GM18517 (cell line): ENCODE measurements at regions not wholly inside any gene's neighbourhood (a gene's known extent, or its start where the extent isn't known, plus 50 kb on each side); places are given as distances from the start of the nearest gene placed in this dataset.

Source experiments
- ATAC-seq: cut with Tn5 transposase; IDR thresholded peaks from one replicate; pipeline ENCODE4 v1.9.1; 2021; ENCODE audit warnings: mild to moderate bottlenecking, moderate library complexity; ENCODE audit not compliant: unreplicated experiment

DNA sequence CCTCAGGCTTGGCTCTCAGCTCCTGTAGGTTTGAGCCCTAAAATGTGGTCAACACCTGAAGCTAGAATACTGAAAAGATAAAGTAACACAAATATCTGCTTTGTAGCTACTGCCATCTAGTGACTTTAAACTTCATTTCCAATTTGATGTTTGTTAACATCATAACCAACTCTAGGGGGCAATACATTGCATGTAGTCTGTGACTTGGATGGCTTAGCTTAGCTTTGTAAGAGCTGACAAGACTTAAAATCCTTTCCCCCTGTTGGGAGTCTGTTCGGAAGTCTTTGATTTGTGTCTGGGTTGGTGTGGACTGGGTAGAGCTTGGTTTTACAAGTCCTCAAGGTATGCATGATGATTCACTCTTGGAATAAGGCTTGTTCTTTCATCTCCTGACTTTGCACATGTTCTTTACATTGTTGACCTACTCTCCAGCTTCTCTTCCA is 51.7 kb downstream of the SCN11A start:
- ATAC-seq = peak; percentile 84

DNA sequence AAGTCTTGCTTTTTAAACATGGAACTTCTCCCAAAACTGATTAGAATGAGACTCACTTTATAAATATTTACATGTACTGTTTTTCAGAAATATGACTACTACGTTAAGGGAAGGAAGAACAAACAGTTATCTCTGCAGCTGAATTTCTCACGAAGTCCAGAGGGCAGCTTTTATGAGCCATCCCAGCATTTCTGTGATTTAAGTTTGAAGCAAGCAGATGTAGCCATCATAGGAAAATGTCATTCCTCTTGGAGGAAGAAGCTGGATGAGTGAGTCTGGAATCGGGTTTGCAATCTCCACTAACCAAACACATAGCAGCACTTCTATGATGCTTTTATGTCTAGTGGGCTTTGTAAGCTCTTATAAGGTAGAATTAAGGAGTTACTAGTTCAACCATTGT is 53.7 kb downstream of the SCN11A start:
- no peak for ATAC-seq

DNA sequence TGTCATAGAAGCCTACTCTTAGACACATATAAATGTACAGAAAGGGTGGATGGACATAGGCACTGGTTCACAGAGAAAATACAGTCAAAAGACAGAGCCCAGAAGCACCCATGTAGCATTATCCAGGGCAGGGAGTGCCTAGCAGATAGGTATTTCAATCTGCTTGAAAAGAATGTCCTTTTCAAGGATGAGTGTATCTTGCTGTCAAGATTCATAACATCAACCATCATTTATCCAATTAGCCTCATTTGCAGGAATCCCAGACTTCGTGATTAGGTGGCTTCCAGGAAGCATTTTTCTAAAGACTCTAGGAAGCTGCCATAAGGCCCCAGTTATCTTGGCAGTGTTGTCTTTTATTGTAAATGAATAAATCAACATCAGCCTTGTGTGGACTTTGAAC is 55.6 kb downstream of the SCN11A start:
- ATAC-seq = no peak

DNA sequence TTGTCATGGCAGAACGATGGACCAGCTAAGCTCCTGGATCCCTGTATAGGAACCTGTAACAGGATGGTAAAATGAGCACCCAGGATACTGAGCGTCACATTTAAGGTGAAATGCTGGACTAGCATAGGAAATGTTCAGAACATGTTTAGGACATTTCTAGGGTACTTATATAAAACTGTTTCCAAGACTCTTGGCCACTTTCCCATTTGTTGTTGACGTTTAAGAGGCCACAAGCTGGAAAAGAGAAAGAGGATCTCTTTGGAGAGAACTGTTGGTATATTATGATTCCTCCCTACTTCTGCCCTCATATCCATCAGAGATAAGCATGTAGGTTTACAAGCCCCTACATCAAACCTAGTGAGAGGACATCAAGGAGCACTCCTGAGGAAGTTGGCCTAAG is 57.5 kb downstream of the SCN11A start:
- ATAC-seq = no peak

DNA sequence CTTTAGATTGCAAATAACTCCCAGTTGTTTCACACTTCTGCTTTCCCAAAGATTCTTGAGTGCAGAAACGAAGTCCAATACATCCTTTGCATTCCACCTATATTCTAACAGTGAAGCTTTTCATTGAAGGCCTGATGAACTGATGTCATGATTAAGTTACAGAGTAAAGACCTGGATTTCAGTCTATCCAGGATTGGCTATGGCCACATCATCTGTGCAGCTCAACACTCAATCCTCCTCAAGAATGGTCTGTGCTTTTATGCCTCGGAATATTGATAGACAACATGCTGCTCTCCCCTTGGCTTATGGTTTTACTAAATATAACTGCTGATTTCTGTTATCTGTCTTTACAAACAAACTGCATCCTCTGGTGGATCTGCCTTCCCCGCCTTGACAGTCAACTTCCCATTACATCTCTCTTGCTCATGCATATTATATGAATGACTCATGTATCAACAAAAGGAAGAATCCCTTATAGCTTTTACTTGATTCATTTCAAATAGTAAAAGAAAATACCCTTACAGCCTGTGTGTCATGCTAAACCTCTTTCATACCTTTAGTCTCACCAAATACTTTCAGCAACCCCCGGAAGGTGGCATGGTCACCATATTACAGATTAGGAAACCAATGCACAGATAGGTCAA is 59.5 kb downstream of the SCN11A start:
- ATAC-seq = no peak

DNA sequence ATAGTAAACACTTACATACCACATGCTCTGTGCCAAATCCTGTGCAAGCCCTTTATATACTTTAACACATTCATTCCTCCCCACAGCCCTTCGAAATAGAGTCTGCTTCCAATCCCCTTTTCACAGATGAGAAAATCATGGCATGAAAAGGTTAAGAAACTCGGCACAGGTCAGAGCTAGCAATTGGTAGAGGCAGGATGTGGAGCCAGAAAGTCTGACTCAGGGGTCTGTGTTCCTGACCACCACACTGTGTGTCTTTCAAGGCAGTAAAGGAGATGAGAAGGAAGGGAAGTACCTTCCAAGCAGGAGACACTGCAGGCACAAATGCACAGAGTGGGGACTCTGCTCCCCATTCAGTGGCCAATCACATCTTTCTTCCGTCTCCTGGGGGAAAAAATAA is 61.1 kb downstream of the SCN11A start:
- ATAC-seq = no peak

DNA sequence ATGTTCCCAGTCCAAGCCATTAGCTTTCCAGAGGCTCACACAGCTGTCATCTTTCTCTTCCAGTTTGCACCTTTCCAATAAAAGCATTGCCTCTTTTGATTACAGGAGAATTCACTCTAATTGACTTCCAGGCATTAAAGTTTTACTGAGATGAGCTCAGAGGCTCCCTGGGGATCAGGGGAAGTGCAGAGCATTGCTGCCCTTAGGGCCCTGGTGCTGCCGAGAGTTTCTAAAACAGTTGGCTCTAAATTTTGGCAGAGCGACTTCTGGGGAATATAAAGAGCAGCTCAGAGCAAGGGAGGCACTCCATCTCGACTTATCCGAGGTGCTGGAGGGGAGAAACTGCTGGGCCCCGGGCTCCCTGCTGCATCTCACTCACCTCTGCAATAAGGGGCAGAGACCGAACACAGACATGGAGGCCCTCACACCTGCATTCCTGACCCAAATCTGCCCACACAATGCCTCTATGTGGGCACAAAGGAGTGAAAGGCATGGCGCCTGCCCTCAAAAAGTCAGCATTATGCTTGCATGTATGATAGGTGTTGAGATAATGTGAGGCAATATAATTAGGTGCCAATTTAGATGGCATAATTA is 61.7 kb downstream of the SCN11A start:
- ATAC-seq = no peak

DNA sequence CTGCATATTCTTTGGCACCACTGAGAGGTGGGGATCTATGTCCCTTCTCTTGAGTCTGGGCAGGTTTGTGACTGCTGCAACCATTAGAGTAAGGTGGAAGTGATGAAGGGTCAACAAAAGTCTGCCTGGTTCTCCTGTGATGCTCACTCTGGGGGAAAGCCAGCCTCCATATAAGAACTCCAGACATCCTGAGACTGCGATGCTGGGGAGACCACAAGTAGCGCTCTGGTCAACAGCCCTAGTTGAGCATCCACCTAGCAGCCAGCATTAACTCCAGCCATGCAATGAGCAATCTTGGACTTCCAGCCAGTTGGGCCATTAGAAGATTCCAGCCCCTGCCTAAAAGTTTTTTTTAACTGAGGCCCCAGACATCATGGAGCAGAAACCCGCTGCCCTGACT is 62.8 kb downstream of the SCN11A start:
- no peak for ATAC-seq

DNA sequence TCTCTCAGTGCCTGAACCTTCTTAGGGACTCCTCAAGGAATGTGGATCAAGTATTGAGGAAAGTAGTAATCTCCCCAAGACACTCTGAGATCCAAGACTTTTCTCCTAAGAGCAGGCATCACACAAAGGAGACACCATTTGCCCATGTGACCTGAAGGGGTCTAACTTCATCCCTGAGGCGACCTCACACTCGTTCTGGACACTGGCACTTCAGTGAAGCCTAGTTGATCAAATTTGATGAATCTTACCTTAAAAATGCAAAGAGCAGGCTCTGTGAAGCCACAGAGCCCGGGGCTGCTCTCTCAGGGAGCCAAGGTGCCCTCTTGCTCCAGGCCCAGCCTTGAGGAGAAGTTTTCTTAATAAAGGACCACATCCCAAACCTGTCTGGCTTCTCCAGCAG is 64.3 kb downstream of the SCN11A start:
- ATAC-seq = no peak

DNA sequence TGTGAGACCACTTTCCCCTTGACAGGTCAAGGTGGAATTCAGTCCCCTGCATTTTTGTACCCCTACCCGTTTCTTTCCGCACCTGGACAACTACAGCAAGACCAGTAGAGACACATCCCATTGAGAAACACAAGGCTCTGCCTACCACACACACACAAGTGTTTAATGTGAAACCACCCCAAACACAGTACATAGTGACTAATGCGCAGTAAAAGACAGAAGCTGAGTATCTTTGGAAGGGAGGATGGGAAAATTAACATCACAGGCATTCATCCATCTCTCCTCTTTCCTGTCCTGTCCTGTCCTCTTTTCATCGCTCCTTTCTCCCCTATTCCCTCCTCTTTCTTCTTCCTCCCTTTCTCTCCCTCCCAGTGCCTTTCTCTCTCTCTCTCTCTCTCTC is 64.8 kb downstream of the SCN11A start:
- ATAC-seq = no peak

DNA sequence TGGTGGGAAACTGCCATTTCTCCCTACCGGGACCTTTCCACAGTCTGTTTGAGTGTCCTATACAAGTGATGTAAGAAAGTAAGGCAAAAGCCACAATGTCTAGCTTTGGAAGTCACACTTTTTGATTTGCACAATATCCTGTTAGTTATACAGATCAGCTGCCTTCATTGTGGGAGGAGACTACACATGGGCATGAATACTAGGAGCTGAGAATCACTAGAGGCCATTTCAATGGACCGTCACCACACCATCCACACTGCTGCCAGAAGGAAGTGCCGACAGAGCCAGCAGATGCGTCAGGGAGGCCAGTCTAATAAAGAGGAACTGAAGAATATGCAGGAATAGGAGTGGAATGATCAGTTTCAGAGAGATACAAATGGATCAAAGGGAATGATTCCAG is 65.8 kb downstream of the SCN11A start:
- no peak for ATAC-seq

DNA sequence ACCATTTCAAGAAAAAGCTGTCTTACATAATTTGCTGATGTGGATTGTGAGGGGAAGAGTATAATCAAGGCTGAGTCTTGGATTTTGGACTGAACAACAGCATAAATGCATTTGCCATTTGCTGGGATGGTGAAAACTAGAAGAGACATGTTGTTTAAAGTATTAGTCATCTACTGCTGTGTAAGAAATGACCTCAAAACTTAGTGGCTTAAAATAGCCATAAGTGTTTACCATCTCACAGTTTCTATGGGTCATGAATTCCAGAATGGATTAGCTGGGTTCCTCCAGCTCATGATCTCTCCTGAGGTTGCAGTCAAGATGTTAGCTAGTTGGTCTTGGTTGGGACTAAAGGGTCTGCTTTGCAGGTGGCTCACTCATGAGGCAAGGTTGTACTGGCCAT is 66.2 kb downstream of the SCN11A start:
- ATAC-seq = no peak

DNA sequence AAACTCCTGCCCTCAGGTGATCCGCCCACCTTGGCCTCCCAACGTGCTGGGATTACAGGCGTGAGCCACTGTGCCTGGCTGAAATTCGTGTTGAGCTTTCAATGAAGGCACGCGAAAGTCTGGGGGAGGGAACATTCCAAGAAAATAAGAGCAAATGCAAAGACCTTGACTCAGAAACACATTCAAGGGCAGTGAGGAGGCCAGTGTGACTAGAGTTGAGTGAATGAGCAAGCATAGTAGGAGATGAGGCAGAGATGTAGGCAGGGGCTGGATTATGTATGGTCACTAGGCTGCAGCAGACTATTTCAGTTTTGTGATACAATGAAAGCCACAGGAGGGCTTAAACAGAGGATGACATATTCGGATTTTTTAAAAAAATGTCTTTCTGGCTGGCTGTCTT is 67.0 kb downstream of the SCN11A start:
- no peak for ATAC-seq

DNA sequence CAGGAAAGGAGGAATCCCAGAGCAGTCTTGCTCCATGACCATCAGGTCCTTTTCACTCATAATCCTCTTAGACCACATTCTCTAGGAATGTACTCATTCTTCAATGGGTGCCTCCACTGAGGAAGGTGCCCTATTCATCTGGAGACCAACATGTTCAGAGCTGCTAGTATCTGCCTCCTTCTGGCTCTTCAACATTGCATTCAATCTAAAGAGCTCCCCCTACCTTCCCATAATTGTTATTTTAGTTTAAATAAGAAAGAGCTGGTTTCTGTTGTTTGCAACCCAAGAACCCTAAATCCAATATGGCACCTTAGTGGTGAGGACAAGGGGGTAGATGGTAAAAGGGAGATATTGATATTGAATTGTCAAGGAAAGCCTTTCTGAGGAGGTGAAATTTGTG is 67.6 kb downstream of the SCN11A start:
- no peak for ATAC-seq

DNA sequence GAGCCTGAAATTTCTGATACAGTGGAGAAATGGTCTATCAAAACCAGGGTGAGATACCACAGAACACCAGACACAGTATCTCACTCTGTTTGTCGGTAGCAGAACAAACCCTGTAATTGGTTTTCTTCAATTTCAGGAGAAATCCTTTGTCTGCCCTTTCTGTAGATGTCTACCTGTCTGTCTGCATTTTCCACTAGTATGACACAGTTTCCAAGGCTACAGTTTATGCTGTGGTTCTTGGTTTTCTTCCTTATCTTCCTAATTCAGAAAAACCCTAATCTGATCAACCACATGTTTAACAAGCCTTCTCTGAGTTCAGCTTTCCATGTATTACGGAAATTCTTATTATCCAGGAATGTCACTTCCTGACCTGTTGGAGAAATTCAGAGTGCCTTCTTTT is 70.8 kb downstream of the SCN11A start:
- ATAC-seq = no peak

DNA sequence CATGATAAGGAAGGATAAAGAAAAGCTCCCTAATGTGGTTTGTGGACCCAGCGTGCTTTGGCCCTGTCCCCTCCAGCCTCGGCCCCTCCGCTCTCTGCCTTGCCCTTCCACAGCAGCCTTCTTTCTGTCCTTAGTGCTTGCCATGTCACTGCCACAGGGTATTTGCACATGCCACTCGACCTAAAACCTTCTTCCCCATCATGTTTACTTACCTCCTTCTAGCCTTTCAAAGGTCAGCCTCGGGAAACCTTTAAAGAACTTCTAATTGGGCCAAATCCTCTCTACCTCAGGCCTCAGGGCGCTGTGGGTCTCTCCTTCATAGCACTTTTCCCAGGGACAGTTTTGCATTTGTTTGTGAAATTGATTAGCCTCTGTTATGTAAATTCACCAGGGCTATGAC is 73.0 kb downstream of the SCN11A start:
- no peak for ATAC-seq

DNA sequence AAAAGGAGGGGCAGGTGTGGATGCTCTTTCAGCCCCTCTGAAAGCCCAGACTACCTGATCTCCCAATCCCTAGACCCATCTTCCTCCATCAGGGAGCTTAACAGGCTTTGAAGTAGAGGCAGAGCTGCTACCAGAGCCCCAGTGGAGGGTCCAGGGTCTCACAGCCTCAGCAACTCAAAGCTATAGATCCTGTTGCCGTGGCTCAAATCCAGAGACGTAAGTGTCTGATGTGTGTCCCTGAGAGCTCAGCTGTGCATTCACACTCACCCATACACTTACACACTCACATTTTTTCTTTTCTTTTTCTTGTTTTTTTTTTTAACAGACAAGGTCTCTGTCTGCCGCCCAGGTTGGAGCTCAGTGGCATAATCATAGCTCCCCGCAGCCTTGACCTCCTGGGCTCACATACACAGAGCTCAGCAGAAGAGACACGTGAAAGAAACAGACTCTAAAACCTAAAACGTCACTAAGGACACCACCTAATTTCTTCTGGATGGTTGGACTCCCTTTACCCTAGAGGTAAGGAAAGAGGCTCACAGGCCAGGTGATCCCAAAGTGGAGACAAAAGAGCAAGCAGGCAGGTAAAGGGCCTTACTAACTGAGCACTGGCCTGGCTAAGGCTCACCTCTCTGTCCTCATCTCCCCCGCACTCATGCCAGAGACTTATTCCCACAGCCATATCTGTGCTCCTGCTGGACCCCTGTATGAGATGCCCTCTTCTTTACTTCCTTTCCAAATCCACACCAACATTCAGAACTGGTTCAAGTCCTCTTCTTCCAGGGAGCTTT is 80.7 kb downstream of the SCN11A start:
- ATAC-seq = no peak

DNA sequence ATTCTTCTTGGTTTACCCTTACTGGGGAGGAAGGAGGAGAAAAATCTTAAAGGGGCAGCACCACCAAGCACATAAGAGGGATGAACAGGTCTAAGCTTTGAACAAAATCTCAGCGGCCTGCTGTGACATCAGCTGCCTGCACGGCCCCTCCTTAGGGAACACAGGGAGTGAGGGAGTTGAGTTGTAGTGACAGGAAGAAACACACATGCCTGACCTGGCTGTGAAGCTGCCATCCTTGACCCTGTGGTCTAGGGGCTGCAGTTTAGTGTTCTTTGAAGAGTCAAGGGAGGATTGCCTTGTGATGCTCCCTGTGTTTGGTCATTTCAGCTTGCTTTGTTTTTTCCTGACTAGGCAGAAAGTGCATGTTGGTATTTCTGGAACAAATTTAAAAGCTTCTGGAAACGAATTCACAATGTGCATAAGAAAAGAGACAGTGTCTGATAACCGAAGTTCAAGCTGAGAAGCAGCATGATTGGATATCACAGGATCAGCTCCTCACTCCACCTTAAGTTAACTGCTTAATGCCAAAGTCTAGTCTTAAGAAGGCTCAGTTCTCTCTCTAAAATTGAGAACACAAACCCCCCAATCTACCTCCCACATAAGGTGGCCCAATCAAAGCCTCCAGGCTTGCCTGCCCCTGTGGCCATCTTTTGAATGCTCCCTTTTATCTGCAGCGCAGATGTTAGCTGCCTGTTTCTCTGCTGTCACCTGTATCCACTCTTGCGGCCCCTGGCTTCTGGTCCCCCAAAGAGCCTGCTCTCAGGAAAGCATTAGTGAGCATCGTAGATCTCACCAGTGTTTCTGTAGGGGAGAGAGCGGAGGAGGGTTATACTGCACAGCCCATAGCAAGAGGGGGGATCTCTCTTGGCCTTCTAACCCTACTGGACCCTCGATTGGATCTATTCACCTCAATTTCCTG is 82.2 kb downstream of the SCN11A start:
- no peak for ATAC-seq

DNA sequence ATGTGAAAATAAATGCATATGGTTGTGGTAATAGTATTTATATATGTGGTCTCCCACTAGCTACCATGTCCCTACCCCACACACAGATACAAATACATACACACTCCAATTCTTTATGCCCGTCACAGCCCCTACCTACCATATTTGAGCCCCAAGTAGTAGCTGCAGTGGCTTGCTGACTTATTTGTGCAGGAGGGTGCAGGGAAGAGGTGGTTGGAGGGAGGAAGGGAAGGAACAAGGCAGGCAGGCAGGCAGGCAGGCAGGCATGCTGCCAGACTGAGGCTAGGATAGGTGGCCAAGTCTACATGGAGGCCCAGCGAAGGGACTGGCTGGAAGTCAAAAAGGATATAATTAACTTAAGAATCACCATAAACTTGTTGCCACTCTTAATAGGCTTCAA is 82.9 kb downstream of the SCN11A start:
- ATAC-seq = no peak

DNA sequence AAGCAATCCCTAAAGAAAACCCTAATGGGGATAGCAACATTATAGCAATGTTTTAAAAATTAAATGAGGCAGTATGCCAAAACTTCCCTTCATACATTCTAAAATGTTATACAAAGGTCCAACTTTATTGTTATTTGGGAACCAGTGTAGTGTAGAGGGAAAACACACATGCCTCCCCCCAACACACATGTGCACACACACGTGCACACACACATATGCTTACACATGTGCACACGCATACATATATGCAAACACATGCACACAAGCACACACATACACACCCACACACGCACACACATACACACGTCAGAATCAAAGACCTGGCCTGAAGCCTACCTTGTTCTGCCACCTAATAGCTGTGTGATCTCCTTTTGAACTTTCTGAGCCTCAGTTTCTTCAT is 83.3 kb downstream of the SCN11A start:
- ATAC-seq = no peak

DNA sequence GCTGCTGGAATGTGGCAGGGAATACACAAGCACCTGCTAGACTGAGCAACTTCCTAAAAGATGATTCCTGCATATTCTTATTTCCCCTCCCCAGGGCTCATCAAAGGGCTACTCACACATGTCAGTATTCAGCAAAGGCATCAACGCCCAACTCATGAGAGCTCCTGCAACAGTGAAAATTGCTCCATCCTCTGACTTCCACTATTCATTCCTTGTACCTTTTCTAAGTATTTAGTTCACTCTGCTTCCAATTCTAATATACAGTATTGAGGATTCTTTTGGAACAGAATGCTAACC is 84.1 kb downstream of the SCN11A start:
- ATAC-seq = no peak
